PC-3 (cell line): ENCODE measurements at regions not wholly inside any gene's neighbourhood (a gene's known extent, or its start where the extent isn't known, plus 50 kb on each side); places are given as distances from the start of the nearest gene placed in this dataset.

Experiments used
- EZH2 ChIP-seq: fragments of 300-600 bp; sonication (generic); IDR thresholded peaks from one replicate; pipeline ENCODE4 v1.6.1; 2017; ENCODE audit warnings: antibody characterized with exemption, mild to moderate bottlenecking, low read length; ENCODE audit not compliant: unreplicated experiment
- EZH2phosphoT487 ChIP-seq: fragments of 300-600 bp; sonication (generic); IDR thresholded peaks from 2 replicates; pipeline ENCODE4 v1.6.1; 2018; ENCODE audit warnings: mild to moderate bottlenecking, antibody characterized with exemption, low read length, borderline replicate concordance
- TF ChIP-seq, protein P1 (sequence below): fragments of 300-600 bp; sonication (generic); conservative IDR thresholded peaks from 2 replicates; pipeline ENCODE4 v1.5.1; 2017; ENCODE audit warnings: antibody characterized with exemption, low read depth, mild to moderate bottlenecking, low read length

DNA sequence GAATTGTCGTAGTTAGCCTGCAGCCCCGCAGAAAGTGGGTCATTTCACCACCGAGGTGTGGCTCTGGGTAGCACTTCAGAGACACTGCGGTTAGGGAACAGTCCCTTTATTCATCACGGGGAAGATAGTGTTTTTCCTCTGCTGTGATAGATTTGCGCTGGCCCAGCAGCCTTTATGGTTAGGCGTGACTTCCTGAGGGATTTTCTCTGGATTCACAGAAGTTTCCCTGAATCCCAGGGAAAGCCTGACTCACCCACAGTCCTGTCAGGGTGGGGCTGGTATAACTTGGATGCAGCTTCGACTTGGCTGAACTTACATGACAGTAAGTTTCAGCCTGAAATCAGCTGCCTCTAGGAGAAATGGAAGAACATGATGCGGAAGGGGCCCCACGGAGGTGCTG, 196.3 kb upstream of the HHIP start:
- TF ChIP-seq, protein P1, sequence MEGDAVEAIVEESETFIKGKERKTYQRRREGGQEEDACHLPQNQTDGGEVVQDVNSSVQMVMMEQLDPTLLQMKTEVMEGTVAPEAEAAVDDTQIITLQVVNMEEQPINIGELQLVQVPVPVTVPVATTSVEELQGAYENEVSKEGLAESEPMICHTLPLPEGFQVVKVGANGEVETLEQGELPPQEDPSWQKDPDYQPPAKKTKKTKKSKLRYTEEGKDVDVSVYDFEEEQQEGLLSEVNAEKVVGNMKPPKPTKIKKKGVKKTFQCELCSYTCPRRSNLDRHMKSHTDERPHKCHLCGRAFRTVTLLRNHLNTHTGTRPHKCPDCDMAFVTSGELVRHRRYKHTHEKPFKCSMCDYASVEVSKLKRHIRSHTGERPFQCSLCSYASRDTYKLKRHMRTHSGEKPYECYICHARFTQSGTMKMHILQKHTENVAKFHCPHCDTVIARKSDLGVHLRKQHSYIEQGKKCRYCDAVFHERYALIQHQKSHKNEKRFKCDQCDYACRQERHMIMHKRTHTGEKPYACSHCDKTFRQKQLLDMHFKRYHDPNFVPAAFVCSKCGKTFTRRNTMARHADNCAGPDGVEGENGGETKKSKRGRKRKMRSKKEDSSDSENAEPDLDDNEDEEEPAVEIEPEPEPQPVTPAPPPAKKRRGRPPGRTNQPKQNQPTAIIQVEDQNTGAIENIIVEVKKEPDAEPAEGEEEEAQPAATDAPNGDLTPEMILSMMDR: no peak
- TF ChIP-seq EZH2 (no peak), EZH2phosphoT487 (no peak)
